AG08395 (cell line): ENCODE measurements at regions not wholly inside any gene's neighbourhood (a gene's known extent, or its start where the extent isn't known, plus 50 kb on each side); places are given as distances from the start of the nearest gene placed in this dataset.
"Not testable (repeated sequence)": the region's sequence is repeated elsewhere in the genome, so short reads cannot be mapped to it uniquely, and the experiment has no call there.

Experiments used
- DNase-seq: peaks from one replicate; pipeline ENCODE4 v3.0.0; 2012; ENCODE audit warnings: mixed read lengths, low spot score

- DNase-seq = no peak
These were observed 71.5 kb upstream of the DAAM1 start for GRCh38 chr14:59116984-59117415.

- DNase-seq = no peak
These were observed 70.5 kb upstream of the DAAM1 start for GRCh38 chr14:59117754-59118528.

- no peak for DNase-seq
These were observed 67.5 kb upstream of the DAAM1 start for GRCh38 chr14:59120921-59121320.

GRCh38 chr14:59123531-59123930 lies 64.9 kb upstream of the DAAM1 start:
- peak; percentile 9 for DNase-seq

GRCh38 chr14:59123975-59124374 lies 64.5 kb upstream of the DAAM1 start:
- peak; percentile 43 for DNase-seq

GRCh38 chr14:59125156-59125555 lies 63.3 kb upstream of the DAAM1 start:
- no peak for DNase-seq

- DNase-seq = peak; percentile 64
These were observed 61.6 kb upstream of the DAAM1 start for GRCh38 chr14:59126714-59127436.

- DNase-seq = no peak
These were observed 61.1 kb upstream of the DAAM1 start for GRCh38 chr14:59127437-59127732.

GRCh38 chr14:59130462-59130861 lies 58.0 kb upstream of the DAAM1 start:
- no peak for DNase-seq

- DNase-seq = no peak
These were observed 56.3 kb upstream of the DAAM1 start for GRCh38 chr14:59131938-59132795.

GRCh38 chr14:59132796-59133494 lies 55.5 kb upstream of the DAAM1 start:
- DNase-seq = no peak

- DNase-seq = no peak
These were observed 54.8 kb upstream of the DAAM1 start for GRCh38 chr14:59133709-59134108.

GRCh38 chr14:59134307-59134706 lies 54.2 kb upstream of the DAAM1 start:
- DNase-seq = no peak

- no peak for DNase-seq
These were observed 51.2 kb upstream of the DAAM1 start for GRCh38 chr14:59137256-59137655.

- DNase-seq = not testable (repeated sequence)
These were observed 49.9 kb upstream of the DAAM1 start for GRCh38 chr14:59138576-59138975.
